ENCODE measurements at regions not wholly inside any gene's neighbourhood (a gene's known extent, or its start where the extent isn't known, plus 50 kb on each side); places are given as distances from the start of the nearest gene placed in this dataset.

GRCh38 chr10:107913317-107914294 is 749.1 kb upstream of the SORCS1 start:
- TF ChIP-seq CTCF (conservative IDR thresholded peaks at IDR 0.05), result no peak
- H3K9me3 Mint-ChIP-seq, result no peaks in the 10 kb centered on the region

GRCh38 chr10:107901076-107901475 is 736.6 kb upstream of the SORCS1 start:
- DNase-seq (ENCODE audit: low read depth, low spot score), result no peak
- no peak overlapping the region for H3K4me3 Mint-ChIP-seq
- H3K27ac Mint-ChIP-seq (ENCODE audit: unreplicated experiment), result no peak overlapping the region
- no peaks in the 10 kb centered on the region for H3K36me3 Mint-ChIP-seq (ENCODE audit: low read depth)
- no peak for TF ChIP-seq CTCF (conservative IDR thresholded peaks at IDR 0.05)
- H3K4me1 Mint-ChIP-seq, result no peaks in the 10 kb centered on the region
- H3K9me3 Mint-ChIP-seq, result no peaks in the 10 kb centered on the region
- H3K27me3 Mint-ChIP-seq (ENCODE audit: low read depth), result no peaks in the 10 kb centered on the region

More at GRCh38 chr10:107913317-107914294, 749.1 kb upstream of the SORCS1 start:
- Mint-ChIP-seq H3K36me3 (ENCODE audit: low read depth) (no peaks in the 10 kb centered on the region), H3K4me1 (peaks cover 22% of the 10 kb centered on the region), H3K27ac (ENCODE audit: unreplicated experiment) (no peak overlapping the region), H3K27me3 (ENCODE audit: low read depth) (peaks cover 51% of the 10 kb centered on the region), H3K4me3 (peak overlapping the region; percentile 62)
- no peak for DNase-seq (ENCODE audit: low read depth, low spot score)

DNA sequence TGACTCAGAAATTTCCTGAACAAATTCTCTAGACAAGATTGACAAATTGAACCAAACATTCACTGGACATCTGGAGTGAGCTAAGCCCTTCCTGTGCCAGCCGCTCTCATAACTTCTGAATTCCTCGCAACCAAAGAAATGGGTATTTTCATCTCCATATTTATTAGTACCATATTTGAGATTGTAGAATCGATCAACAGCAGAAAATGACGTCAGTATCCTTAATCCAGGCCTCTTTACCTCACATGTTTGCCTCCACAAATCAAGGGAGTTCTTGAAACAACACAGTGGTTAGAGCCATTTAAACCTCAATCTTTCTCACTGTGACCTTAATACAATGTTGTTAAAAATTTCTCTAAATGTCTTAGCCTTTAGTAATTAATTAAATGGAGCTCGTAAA is 735.6 kb upstream of the SORCS1 start:
- H3K9me3 Mint-ChIP-seq, result no peaks in the 10 kb centered on the region
- peak overlapping the region; percentile 19 for H3K27ac Mint-ChIP-seq (ENCODE audit: unreplicated experiment)
- H3K36me3 Mint-ChIP-seq (ENCODE audit: low read depth), result no peaks in the 10 kb centered on the region
- H3K27me3 Mint-ChIP-seq (ENCODE audit: low read depth), result no peaks in the 10 kb centered on the region
- TF ChIP-seq CTCF (conservative IDR thresholded peaks at IDR 0.05), result no peak
- no peaks in the 10 kb centered on the region for H3K4me1 Mint-ChIP-seq
- no peak for DNase-seq (ENCODE audit: low read depth, low spot score)
- H3K4me3 Mint-ChIP-seq, result no peak overlapping the region

GRCh38 chr10:107899502-107900062 is 735.1 kb upstream of the SORCS1 start:
- Mint-ChIP-seq H3K9me3 (no peaks in the 10 kb centered on the region), H3K27ac (ENCODE audit: unreplicated experiment) (no peak overlapping the region), H3K4me3 (no peak overlapping the region), H3K27me3 (ENCODE audit: low read depth) (no peaks in the 10 kb centered on the region), H3K4me1 (peaks cover 1% of the 10 kb centered on the region), H3K36me3 (ENCODE audit: low read depth) (no peaks in the 10 kb centered on the region)
- TF ChIP-seq CTCF (conservative IDR thresholded peaks at IDR 0.05), result no peak
- no peak for DNase-seq (ENCODE audit: low read depth, low spot score)

DNA sequence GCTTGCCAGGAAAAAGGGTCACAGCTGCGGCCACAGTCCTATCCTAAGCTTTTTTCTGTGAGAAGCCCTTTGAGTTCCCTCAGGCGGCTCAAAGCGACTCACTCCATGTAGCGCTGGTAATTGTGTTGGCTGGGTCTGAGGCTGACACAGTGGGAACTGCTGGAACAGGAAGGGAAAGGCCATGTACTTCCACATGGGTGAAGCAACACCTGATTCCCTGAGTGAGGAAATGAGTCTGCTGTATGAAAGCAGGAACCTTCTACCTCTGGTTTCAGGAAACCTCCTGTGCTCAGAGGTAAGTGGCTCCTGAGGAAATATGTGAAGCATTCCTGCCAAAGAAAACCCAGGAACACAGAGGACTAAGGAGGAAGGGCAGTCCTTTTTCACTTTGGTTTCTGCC is 734.6 kb upstream of the SORCS1 start:
- no peak for TF ChIP-seq CTCF (conservative IDR thresholded peaks at IDR 0.05)
- Mint-ChIP-seq H3K36me3 (ENCODE audit: low read depth) (no peaks in the 10 kb centered on the region), H3K9me3 (no peaks in the 10 kb centered on the region), H3K27ac (ENCODE audit: unreplicated experiment) (no peak overlapping the region), H3K4me1 (peaks cover 4% of the 10 kb centered on the region), H3K27me3 (ENCODE audit: low read depth) (no peaks in the 10 kb centered on the region), H3K4me3 (no peak overlapping the region)
- DNase-seq (ENCODE audit: low read depth, low spot score), result no peak

Measured in neural crest cell (in vitro differentiated cells).